Panc1 (cell line): ENCODE measurements at regions not wholly inside any gene's neighbourhood (a gene's known extent, or its start where the extent isn't known, plus 50 kb on each side); places are given as distances from the start of the nearest gene placed in this dataset.

Experiments used
- ATAC-seq: fragments of 200-7000 bp; cut with Tn5 transposase; 2 replicates; pipeline ENCODE4 v1.9.1; 2020; ENCODE audit warnings: mild to moderate bottlenecking, moderate library complexity
- BruUV-seq: library from RNA; stranded (reverse); fragments of 400-500 nt; replicated peaks from 2 replicates; lab custom pipeline; 2021; lab: Mats Ljungman, UMichigan
- CTCF ChIA-PET: fragments of 300-600 bp; sonication (Branson Sonifier 250); formaldehyde crosslinking; loops from one replicate; lab custom pipeline; 2022; ENCODE audit warnings: antibody characterized with exemption; lab: Charles Lee
- POLR2A ChIA-PET: fragments of 300-600 bp; sonication (Branson Sonifier 250); formaldehyde crosslinking; loops from one replicate; lab custom pipeline; 2022; ENCODE audit warnings: antibody characterized with exemption; lab: Charles Lee
- DNase-seq: peaks from one replicate; pipeline ENCODE4 v3.0.0-alpha.2; 2010; ENCODE audit warnings: low read depth, low spot score
- H3K27ac ChIP-seq: 2 replicates; pipeline ENCODE4 v1.5.1; 2011; ENCODE audit warnings: mild to moderate bottlenecking, low read length, inconsistent platforms
- H3K27me3 ChIP-seq: fragments of 200-500 bp; sonication (Bioruptor generic); 2 replicates; pipeline ENCODE4 v1.6.0; 2014; ENCODE audit warnings: low read length, inconsistent platforms; ENCODE audit not compliant: control insufficient read depth, insufficient read depth
- H3K36me3 ChIP-seq: fragments of 200-500 bp; sonication (Bioruptor generic); 2 replicates; pipeline ENCODE4 v1.5.1; 2014; ENCODE audit warnings: inconsistent platforms, mild to moderate bottlenecking, low read length, moderate library complexity; ENCODE audit not compliant: control insufficient read depth, insufficient read depth
- H3K4me1 ChIP-seq: 2 replicates; pipeline ENCODE4 v1.5.1; 2011; ENCODE audit warnings: inconsistent platforms, mild to moderate bottlenecking, low read length, moderate library complexity; ENCODE audit not compliant: control insufficient read depth, insufficient read depth
- H3K4me3 ChIP-seq, 2 experiments: 2 replicates each; pipeline ENCODE4 v1.5.1; 2011 to 2012; ENCODE audit warnings: low read depth in 2 of 2, low read length in 2 of 2, mild to moderate bottlenecking in 2 of 2, inconsistent platforms in 1 of 2, moderate library complexity in 1 of 2
- H3K9me3 ChIP-seq: fragments of 200-500 bp; sonication (Bioruptor generic); 2 replicates; pipeline ENCODE4 v1.5.1; 2014; ENCODE audit warnings: low read depth, mild to moderate bottlenecking, inconsistent platforms, low read length, moderate library complexity; ENCODE audit not compliant: control insufficient read depth, insufficient read depth
- CTCF ChIP-seq: fragments of 450-650 bp; IDR thresholded peaks from 2 replicates; pipeline ENCODE4 v1.5.1; 2017; ENCODE audit warnings: mild to moderate bottlenecking
- POLR2AphosphoS5 ChIP-seq: IDR thresholded peaks from 2 replicates; pipeline ENCODE4 v1.6.1; 2012; ENCODE audit warnings: mild to moderate bottlenecking, low read depth, low read length, moderate library complexity
- REST ChIP-seq, 2 experiments: IDR thresholded peaks; 2 replicates each; pipeline ENCODE4 v1.6.1; 2011 to 2012; ENCODE audit warnings: low read depth in 2 of 2, control low read depth in 1 of 2, low read length in 1 of 2, mild to moderate bottlenecking in 1 of 2, moderate library complexity in 1 of 2; ENCODE audit not compliant: insufficient read depth in 1 of 2
- SIN3A ChIP-seq: IDR thresholded peaks from 2 replicates; pipeline ENCODE4 v1.6.1; 2012; ENCODE audit warnings: low read depth, mild to moderate bottlenecking, low read length, moderate library complexity, borderline replicate concordance; ENCODE audit not compliant: insufficient read depth
- TCF7L2 ChIP-seq: IDR thresholded peaks from 2 replicates; pipeline ENCODE4 v1.6.1; 2011; ENCODE audit warnings: mild to moderate bottlenecking, low read depth, low read length, inconsistent platforms
- in situ Hi-C: cut with HindIII; loops from 2 replicates; pipeline ENCODE4 v1.10.0; 2016; ENCODE audit warnings: low sequenced_read_pairs, low pct_unique_long_range_greater_than_20kb
- intact Hi-C: fragments of 100-400 bp; cut with micrococcal nuclease; formaldehyde crosslinking; loops from one replicate; pipeline ENCODE4 v1.10.0; 2022; ENCODE audit not compliant: unreplicated experiment

GRCh38 chr1:166304131-166304530 is 137.3 kb upstream of the FAM78B start:
- no peak overlapping the region for H3K27ac ChIP-seq
- CTCF ChIA-PET = no interaction called here
- ATAC-seq = no peak
- in situ Hi-C loops (no loop called here), intact Hi-C loops (no loop called here)
- DNase-seq = no peak
- no peaks in the 10 kb centered on the region for H3K4me1 ChIP-seq
- H3K27me3 ChIP-seq = no peaks in the 10 kb centered on the region
- POLR2A ChIA-PET = no interaction called here
- no TSS peak for BruUV-seq
- H3K9me3 ChIP-seq = no peaks in the 10 kb centered on the region
- H3K4me3 ChIP-seq = no peak overlapping the region
- TF ChIP-seq SIN3A (no peak), CTCF (no peak), TCF7L2 (no peak), POLR2AphosphoS5 (no peak), REST (IDR thresholded peaks at IDR 0.05; ENCODE audit: insufficient read depth in 1 of 2, low read depth in 2 of 2, low read length in 1 of 2) (no peak)
- H3K36me3 ChIP-seq = no peaks in the 10 kb centered on the region

GRCh38 chr1:166305371-166305770 is 138.6 kb upstream of the FAM78B start:
- intact Hi-C loops (no loop called here), in situ Hi-C loops (no loop called here)
- TF ChIP-seq TCF7L2 = no peak

GRCh38 chr1:166307261-166308188 is 140.7 kb upstream of the FAM78B start:
- no peak for DNase-seq
- ATAC-seq = no peak
- Histone ChIP-seq H3K4me3 (no peak overlapping the region), H3K27ac (no peak overlapping the region), H3K9me3 (no peaks in the 10 kb centered on the region), H3K36me3 (no peaks in the 10 kb centered on the region), H3K4me1 (no peaks in the 10 kb centered on the region), H3K27me3 (no peaks in the 10 kb centered on the region)
- in situ Hi-C loops (no loop called here), intact Hi-C loops (no loop called here)
- ChIA-PET POLR2A (no interaction called here), CTCF (no interaction called here)
- TF ChIP-seq REST (IDR thresholded peaks at IDR 0.05; ENCODE audit: insufficient read depth in 1 of 2, low read depth in 2 of 2, low read length in 1 of 2) (no peak), POLR2AphosphoS5 (no peak), SIN3A (no peak), CTCF (no peak), TCF7L2 (no peak)
- no TSS peak for BruUV-seq

More at GRCh38 chr1:166305371-166305770, 138.6 kb upstream of the FAM78B start:
- Histone ChIP-seq H3K36me3 (no peaks in the 10 kb centered on the region), H3K9me3 (no peaks in the 10 kb centered on the region), H3K27me3 (no peaks in the 10 kb centered on the region), H3K4me3 (no peak overlapping the region), H3K27ac (no peak overlapping the region), H3K4me1 (no peaks in the 10 kb centered on the region)
- no TSS peak for BruUV-seq
- DNase-seq (no peak), ATAC-seq (no peak)
- ChIA-PET CTCF (no interaction called here), POLR2A (no interaction called here)
